ENCODE measurements at regions not wholly inside any gene's neighbourhood (a gene's known extent, or its start where the extent isn't known, plus 50 kb on each side); places are given as distances from the start of the nearest gene placed in this dataset.
A peak's percentile ranks its signal among the peaks of the same experiment; 100 is the strongest.
"Not testable (repeated sequence)": the region's sequence is repeated elsewhere in the genome, so short reads cannot be mapped to it uniquely, and the experiment has no call there.

DNA sequence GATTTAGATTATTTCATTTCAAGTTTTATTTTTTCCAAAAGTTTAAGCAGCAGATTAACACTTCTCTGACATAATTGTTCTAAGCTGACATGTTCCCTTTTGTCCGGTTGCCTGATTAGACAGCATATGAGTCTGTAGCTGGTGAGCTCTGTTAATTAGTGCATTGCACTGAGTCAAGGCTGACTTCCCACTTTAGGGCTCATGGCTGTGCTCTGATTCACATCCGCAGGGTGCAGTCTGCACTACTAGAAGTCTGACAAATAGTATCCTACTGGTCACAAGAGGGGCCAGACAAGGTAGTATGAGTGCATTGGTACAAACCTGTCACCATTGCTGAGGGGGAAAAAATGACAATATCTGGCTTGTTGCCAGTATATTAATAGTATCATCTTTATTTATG lies 443.9 kb upstream of the ZNF804A start:
- DNase-seq, result no peak

- no peak for DNase-seq
Measured at GRCh38 chr2:184155791-184156190, 442.5 kb upstream of the ZNF804A start.

DNA sequence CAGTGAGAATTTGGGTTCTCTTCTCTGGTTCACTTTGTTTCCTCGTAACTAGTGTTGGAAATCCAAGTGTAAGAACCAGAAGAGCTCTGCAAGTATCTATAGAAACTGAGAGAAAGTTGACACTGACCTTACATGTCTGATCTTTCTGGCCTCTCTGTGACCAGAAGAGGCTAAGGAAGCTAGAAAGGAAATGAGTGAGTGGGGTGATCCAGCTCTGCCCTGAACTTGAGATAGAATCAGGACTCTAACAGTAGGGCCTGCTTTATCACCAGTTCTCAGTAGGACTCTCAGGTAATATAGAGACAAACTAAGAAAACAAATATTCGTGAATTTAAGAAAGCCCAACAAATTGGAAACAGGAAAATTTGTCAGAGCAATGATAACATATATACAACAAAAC lies 441.2 kb upstream of the ZNF804A start:
- no peak for DNase-seq

- DNase-seq, result no peak
Measured at GRCh38 chr2:184162426-184162825, 435.9 kb upstream of the ZNF804A start.

DNA sequence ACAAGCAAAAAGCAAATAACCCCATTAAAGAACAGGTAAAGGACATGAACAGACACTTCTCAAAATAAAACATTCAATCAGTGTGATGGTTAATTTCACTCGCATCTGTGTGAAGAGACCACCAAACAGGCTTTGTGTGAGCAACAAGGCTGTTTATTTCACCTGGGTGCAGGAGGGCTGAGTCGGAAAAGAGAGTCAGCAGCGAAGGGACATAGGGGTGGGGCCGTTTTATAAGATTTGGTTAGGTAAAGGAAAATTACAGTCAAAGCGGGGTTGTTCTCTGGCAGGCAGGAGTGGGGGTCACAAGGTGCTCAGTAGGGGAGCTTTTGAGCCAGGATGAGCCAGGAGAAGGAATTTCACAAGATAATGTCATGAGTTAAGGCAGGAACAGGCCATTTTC lies 429.5 kb upstream of the ZNF804A start:
- DNase-seq, result not testable (repeated sequence)

- DNase-seq, result no peak
Measured at GRCh38 chr2:184169366-184169765, 429.0 kb upstream of the ZNF804A start.

DNA sequence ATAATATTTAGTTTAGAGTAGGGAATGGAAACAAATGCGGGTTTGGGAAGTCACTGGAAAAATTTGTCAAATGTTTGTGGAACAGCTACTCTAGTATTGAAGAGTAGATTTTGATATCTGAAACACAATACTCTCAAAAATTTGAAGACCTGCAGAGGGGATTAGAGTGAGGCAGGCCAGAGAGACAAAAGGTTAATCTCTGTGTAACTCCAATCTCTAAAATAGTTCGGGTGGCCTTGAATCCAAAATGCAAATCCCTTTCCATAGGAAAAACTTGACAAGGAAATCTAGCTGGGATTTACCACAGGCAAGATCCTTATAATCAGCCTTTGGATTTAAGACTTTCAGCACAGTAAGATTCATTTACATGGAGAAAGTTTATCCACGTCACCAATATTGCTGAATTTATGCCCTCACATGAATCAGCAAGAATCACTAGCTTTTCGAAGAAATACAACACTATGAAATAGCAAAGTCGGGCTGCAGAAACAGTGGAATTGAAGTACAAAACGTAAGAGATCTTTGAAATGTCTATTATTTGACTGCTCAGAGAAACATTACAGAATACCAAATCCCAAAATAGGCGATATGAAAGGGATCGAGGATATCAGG lies 423.7 kb upstream of the ZNF804A start:
- no peak for DNase-seq

DNA sequence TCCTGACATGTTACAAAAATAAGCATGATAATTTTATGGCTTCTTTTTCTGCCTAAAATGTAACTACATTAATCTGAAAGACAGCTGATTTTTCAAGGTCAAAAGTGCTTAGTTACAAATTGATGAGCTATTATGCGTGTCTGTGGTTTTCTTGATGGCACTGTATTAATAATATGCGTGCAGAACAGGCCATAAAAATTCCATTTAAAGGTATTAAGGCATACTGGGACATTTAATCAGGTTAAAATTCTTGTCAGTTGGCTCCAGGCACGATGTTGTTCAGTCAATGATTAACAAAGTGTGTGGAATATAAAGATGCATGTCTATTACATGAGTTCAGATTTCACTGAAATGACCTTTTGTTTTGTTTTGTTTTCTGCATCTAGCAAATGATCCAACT lies 420.1 kb upstream of the ZNF804A start:
- no peak for DNase-seq

GRCh38 chr2:184186436-184186835 lies 411.9 kb upstream of the ZNF804A start:
- no peak for DNase-seq

DNA sequence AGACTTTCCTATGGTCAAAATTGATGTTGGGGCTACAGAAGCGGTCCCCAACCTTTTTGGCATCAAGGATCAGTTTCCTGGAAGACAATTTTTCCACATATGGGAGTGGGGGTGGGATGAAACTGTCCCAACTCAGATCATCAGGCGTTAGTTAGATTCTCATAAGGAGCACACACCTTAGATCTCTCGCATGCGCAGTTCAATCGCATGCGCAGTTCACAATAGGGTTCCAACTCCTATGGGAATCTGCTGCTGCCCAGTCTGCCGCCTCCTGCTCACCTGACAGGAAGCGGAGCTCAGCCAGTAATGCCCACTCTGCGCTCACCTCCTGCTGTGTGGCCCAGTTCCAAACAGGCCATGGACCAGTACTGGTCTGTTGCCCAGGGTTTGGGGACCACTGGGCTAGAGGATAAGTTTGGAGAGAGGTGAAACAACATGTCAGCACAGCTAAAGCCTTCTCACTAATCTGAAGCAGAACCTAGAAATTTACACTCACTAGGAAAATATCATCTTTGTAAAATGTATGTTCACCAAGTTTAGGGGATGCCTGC lies 410.8 kb upstream of the ZNF804A start:
- DNase-seq, result no peak

- no peak for DNase-seq
Measured at GRCh38 chr2:184190725-184191124, 407.6 kb upstream of the ZNF804A start.

GRCh38 chr2:184192649-184193048 lies 405.7 kb upstream of the ZNF804A start:
- DNase-seq, result no peak

DNA sequence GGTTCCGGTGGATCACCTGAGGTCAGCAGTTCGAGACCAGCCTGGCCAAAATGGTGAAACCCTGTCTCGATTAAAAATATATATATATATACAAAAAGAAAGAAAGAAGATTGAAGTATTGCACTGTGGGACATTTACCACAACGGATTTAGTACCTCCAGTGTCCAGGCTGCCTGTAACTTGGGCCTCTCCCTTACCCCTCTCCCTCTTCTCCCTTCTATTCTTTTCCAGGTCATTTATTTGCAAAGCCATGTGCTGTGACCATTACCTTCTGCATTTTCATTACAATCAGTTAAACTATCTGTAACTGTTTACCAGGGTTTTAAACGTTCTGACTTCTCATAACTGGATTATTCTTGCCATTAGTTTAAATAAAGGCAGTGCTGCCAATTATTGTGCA lies 400.9 kb upstream of the ZNF804A start:
- DNase-seq, result no peak

GRCh38 chr2:184198791-184199190 lies 399.5 kb upstream of the ZNF804A start:
- DNase-seq, result not testable (repeated sequence)

- no peak for DNase-seq
Measured at GRCh38 chr2:184199274-184199673, 399.1 kb upstream of the ZNF804A start.

DNA sequence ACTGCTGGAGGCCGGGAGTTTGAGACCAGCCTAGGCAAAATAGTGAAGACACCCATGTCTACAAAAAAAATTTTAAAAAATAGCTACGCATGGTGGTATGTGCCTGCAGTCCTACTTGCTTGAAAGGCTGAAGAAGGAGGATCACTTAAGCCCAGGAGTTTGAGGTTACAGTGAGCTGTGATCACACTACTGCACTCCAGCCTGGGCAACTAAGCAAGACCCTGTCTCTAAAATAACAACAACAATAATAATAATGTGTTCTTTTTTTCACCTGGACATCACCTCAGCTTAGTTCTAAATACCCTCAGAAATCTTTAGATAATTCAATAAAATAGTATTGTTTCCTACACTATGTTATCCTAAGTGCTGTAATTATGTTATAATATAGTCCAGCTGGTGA lies 397.1 kb upstream of the ZNF804A start:
- no peak for DNase-seq

- no peak for DNase-seq
Measured at GRCh38 chr2:184203661-184204060, 394.7 kb upstream of the ZNF804A start.

DNA sequence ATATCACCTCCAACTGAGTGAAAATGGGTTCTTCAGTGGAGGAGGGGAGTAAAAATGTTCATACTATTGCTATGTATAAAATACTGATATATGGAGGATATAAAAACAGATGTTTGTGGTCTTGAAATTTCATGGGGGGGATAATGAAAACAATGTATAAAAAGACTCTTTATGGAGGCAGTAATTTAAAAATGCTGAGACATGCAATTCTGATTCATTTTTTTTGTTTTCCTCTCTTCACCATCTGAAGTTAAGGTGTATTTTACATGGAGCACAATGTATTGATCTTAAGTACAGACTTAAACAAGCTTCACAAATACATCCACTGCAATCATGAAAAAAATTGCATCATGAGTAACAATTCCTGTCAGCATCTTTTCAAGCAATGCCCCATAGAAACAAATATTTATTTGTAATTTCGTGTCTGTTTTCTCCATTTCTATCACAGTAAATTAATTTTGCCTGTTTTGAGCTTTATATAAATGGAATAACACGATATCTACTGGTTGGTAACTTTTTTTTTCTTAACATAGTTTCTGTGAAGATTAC lies 393.2 kb upstream of the ZNF804A start:
- no peak for DNase-seq

- no peak for DNase-seq
Measured at GRCh38 chr2:184206045-184206444, 392.3 kb upstream of the ZNF804A start.

GRCh38 chr2:184210329-184210728 lies 388.0 kb upstream of the ZNF804A start:
- no peak for DNase-seq

DNA sequence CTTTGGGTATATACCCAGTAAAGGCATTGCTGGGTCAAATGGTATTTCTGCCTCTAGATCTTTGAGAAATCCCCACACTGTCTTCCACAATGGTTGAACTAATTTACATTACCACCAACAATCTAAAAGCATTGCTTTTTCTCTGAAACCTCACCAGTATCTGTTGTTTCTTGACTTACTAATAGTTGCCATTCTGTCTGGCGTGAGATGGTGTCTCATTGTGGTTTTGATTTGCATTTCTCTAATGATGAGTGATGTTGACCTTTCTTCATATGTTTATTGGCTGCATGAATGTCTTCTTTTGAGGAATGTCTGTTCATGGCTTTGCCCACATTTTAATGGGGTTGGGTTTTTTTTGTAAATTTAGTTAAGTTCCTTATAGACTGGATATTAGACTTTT lies 382.6 kb upstream of the ZNF804A start:
- no peak for DNase-seq

DNA sequence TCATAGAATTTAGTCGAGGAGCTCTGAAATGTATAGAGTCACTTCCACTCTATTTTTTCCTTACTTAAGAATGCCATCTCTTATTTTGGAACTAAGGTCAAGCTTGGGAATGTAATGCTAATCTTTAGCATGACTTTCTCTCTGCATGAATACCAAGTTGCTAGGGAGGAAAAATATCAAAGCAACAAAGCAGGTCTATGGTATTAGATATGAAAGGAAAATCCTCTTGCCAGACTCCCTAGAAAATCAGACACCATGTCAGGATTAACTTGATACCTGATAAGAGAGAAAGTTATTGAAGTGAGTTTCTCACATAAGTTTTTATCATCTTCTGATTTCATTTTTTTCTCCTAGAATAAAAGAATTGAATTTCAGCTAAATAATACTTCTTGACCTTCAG lies 341.7 kb upstream of the ZNF804A start:
- DNase-seq, result no peak

GRCh38 chr2:184261331-184261730 lies 337.0 kb upstream of the ZNF804A start:
- peak; percentile 3 for DNase-seq

DNA sequence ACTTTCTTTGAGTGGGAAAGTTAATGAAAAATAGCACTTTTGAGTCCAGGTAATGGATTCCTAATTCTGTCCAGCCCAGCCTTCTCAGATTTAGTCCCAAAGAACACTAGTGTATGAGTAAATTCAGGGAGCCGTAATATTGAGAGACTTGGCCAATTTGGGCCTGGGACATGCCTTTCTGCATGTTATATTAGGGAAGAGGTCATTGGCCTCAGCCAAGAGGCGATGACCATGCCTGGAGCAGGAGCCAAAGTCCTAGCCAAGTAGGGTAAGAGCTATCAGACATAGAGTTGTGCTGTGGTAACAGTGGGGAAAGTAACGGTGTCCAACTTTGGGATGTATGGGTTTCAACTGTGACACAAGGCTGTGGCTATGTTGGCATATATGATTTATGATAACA lies 336.5 kb upstream of the ZNF804A start:
- DNase-seq, result no peak

DNA sequence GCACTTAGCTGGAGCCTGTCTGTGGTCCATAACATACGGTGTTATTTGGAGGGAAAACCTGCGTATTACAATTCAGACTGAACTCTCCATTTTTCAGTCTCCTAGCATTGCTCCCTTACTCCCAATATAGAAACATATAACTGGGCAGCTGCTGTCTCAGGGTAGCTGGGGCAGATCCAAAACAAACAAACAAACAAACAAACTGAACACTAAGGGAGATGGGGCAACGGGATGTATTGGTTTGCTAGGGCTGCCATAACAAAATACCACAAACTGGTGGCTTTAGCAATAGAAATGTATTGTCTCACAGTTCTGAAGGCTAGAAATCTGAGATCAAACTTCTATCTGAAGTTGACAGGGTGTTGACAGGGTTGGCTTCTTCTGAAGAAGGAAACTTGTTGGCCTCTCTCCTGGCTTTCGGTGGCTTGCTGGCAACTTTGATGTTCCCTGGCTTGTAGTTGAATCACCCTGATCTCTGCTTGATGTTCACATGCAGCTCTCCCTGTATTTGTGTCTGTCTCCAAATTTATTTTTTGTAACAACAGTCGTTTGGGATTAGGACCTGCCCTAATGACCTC lies 329.3 kb upstream of the ZNF804A start:
- DNase-seq, result no peak
